ENCODE measurements at regions not wholly inside any gene's neighbourhood (a gene's known extent, or its start where the extent isn't known, plus 50 kb on each side); places are given as distances from the start of the nearest gene placed in this dataset.

GRCh38 chr2:111691164-111691875 lies 192.7 kb downstream of the ANAPC1 start:
- DNase-seq (ENCODE audit: low read depth): no peak

- no peak for DNase-seq (ENCODE audit: low read depth)
These were observed 191.7 kb downstream of the ANAPC1 start for GRCh38 chr2:111692311-111692710.

GRCh38 chr2:111694700-111695101 lies 189.3 kb downstream of the ANAPC1 start:
- DNase-seq (ENCODE audit: low read depth): no peak

- DNase-seq (ENCODE audit: low read depth): no peak
These were observed 188.5 kb downstream of the ANAPC1 start for GRCh38 chr2:111695441-111696007.

- DNase-seq (ENCODE audit: low read depth): no peak
These were observed 187.8 kb downstream of the ANAPC1 start for GRCh38 chr2:111696226-111696625.

GRCh38 chr2:111697560-111697959 lies 186.4 kb downstream of the ANAPC1 start:
- no peak for DNase-seq (ENCODE audit: low read depth)

- DNase-seq (ENCODE audit: low read depth): no peak
These were observed 185.9 kb downstream of the ANAPC1 start for GRCh38 chr2:111698089-111698488.

GRCh38 chr2:111698743-111699554 lies 185.0 kb downstream of the ANAPC1 start:
- no peak for DNase-seq (ENCODE audit: low read depth)

GRCh38 chr2:111701266-111701665 lies 182.7 kb downstream of the ANAPC1 start:
- DNase-seq (ENCODE audit: low read depth): no peak

GRCh38 chr2:111701798-111702118 lies 182.2 kb downstream of the ANAPC1 start:
- no peak for DNase-seq (ENCODE audit: low read depth)

GRCh38 chr2:111702119-111702803 lies 181.7 kb downstream of the ANAPC1 start:
- DNase-seq (ENCODE audit: low read depth): peak; percentile 15

GRCh38 chr2:111702804-111703196 lies 181.2 kb downstream of the ANAPC1 start:
- no peak for DNase-seq (ENCODE audit: low read depth)

GRCh38 chr2:111703759-111704158 lies 180.2 kb downstream of the ANAPC1 start:
- DNase-seq (ENCODE audit: low read depth): no peak

GRCh38 chr2:111704246-111704645 lies 179.7 kb downstream of the ANAPC1 start:
- no peak for DNase-seq (ENCODE audit: low read depth)

GRCh38 chr2:111705239-111705638 lies 178.8 kb downstream of the ANAPC1 start:
- no peak for DNase-seq (ENCODE audit: low read depth)

GRCh38 chr2:111705711-111706336 lies 178.2 kb downstream of the ANAPC1 start:
- DNase-seq (ENCODE audit: low read depth): no peak

- DNase-seq (ENCODE audit: low read depth): no peak
These were observed 177.5 kb downstream of the ANAPC1 start for GRCh38 chr2:111706481-111707001.

GRCh38 chr2:111707700-111708099 lies 176.3 kb downstream of the ANAPC1 start:
- no peak for DNase-seq (ENCODE audit: low read depth)

- DNase-seq (ENCODE audit: low read depth): no peak
These were observed 175.4 kb downstream of the ANAPC1 start for GRCh38 chr2:111708476-111709180.

GRCh38 chr2:111709321-111709720 lies 174.7 kb downstream of the ANAPC1 start:
- no peak for DNase-seq (ENCODE audit: low read depth)

GRCh38 chr2:111710085-111710484 lies 173.9 kb downstream of the ANAPC1 start:
- DNase-seq (ENCODE audit: low read depth): no peak

Data from T follicular helper cell (primary cell).